GM23338 (cell line): ENCODE measurements at regions not wholly inside any gene's neighbourhood (a gene's known extent, or its start where the extent isn't known, plus 50 kb on each side); places are given as distances from the start of the nearest gene placed in this dataset.

Experiments used
- ATAC-seq: fragments of 200-7000 bp; cut with Tn5 transposase; 3 replicates; pipeline ENCODE4 v1.9.1; 2020
- DNase-seq: peaks from one replicate; pipeline ENCODE4 v3.0.0-alpha.2; 2015; ENCODE audit warnings: low spot score
- H2AFZ ChIP-seq: fragments of 200-600 bp; sonication (generic); 2 replicates; pipeline ENCODE4 v1.8.0; 2016; ENCODE audit warnings: antibody characterized with exemption, mild to moderate bottlenecking, moderate library complexity
- H3F3A ChIP-seq: fragments of 200-600 bp; sonication (generic); replicated peaks from 2 replicates; pipeline ENCODE4 v1.8.0; 2017; ENCODE audit warnings: antibody characterized with exemption, mixed run types, low read depth
- H3K27ac ChIP-seq: fragments of 200-600 bp; sonication (generic); 2 replicates; pipeline ENCODE4 v1.6.1; 2016; ENCODE audit warnings: low read depth
- H3K27me3 ChIP-seq: fragments of 200-600 bp; sonication (generic); 2 replicates; pipeline ENCODE4 v1.8.0; 2016; ENCODE audit warnings: mild to moderate bottlenecking, mixed run types, moderate library complexity; ENCODE audit not compliant: insufficient read depth
- H3K36me3 ChIP-seq: fragments of 200-600 bp; sonication (generic); 2 replicates; pipeline ENCODE4 v1.8.0; 2016; ENCODE audit warnings: mild to moderate bottlenecking; ENCODE audit not compliant: insufficient read depth
- H3K4me1 ChIP-seq: fragments of 200-600 bp; sonication (generic); 2 replicates; pipeline ENCODE4 v1.8.0; 2016; ENCODE audit warnings: mild to moderate bottlenecking, moderate library complexity; ENCODE audit not compliant: insufficient read depth
- H3K4me2 ChIP-seq: fragments of 200-600 bp; sonication (generic); 2 replicates; pipeline ENCODE4 v1.7.1; 2017; ENCODE audit warnings: mixed run types
- H3K4me3 ChIP-seq: fragments of 200-600 bp; sonication (generic); 2 replicates; pipeline ENCODE4 v1.6.1; 2016; ENCODE audit warnings: mixed run types
- H3K79me2 ChIP-seq: fragments of 200-600 bp; sonication (generic); replicated peaks from 2 replicates; pipeline ENCODE4 v1.8.0; 2017; ENCODE audit warnings: mild to moderate bottlenecking; ENCODE audit not compliant: insufficient read depth
- H3K9me2 ChIP-seq: fragments of 200-600 bp; sonication (generic); 2 replicates; pipeline ENCODE4 v1.8.0; 2017; ENCODE audit not compliant: insufficient read depth
- H4K20me1 ChIP-seq: fragments of 200-600 bp; sonication (generic); replicated peaks from 2 replicates; pipeline ENCODE4 v1.8.0; 2017; ENCODE audit warnings: mild to moderate bottlenecking; ENCODE audit not compliant: insufficient read depth
- H3K27ac Mint-ChIP-seq: 2 replicates; pipeline ENCODE4 v1.8.0; 2020; ENCODE audit warnings: inconsistent platforms, mild to moderate bottlenecking, moderate library complexity, mixed read lengths
- H3K27me3 Mint-ChIP-seq: 3 replicates; pipeline ENCODE4 v1.8.0; 2022; ENCODE audit warnings: low read depth, mild to moderate bottlenecking, moderate library complexity, mixed read lengths, inconsistent platforms; ENCODE audit not compliant: insufficient read depth, poor library complexity
- H3K36me3 Mint-ChIP-seq: 3 replicates; pipeline ENCODE4 v1.8.0; 2021; ENCODE audit warnings: low read depth, mild to moderate bottlenecking, inconsistent platforms, moderate library complexity, mixed read lengths
- H3K4me1 Mint-ChIP-seq: 3 replicates; pipeline ENCODE4 v1.8.0; 2020; ENCODE audit warnings: mild to moderate bottlenecking, inconsistent platforms, mixed read lengths
- H3K4me3 Mint-ChIP-seq: 3 replicates; pipeline ENCODE4 v1.8.0; 2021; ENCODE audit warnings: moderate library complexity, mild to moderate bottlenecking, inconsistent platforms, mixed read lengths
- H3K9me3 Mint-ChIP-seq: 3 replicates; pipeline ENCODE4 v1.8.0; 2020; ENCODE audit warnings: moderate library complexity, mild to moderate bottlenecking, inconsistent platforms, mixed read lengths
- CREB1 ChIP-seq: fragments of 250-450 bp; sonication (Bioruptor Pico); IDR thresholded peaks from 2 replicates; pipeline ENCODE4 v1.5.0; 2020; ENCODE audit warnings: low read depth, mild to moderate bottlenecking, moderate library complexity
- CTCF ChIP-seq, 2 experiments: fragments of 200-600 bp in 1 of 2; sonication (generic) in 1 of 2; conservative IDR thresholded peaks; 2 replicates each; pipeline versions ENCODE4 v1.5.1 to v1.6.1; 2016 to 2017; ENCODE audit warnings: antibody characterized with exemption in 2 of 2, low read depth in 2 of 2, mild to moderate bottlenecking in 2 of 2, moderate library complexity in 1 of 2
- ETS1 ChIP-seq: IDR thresholded peaks from 2 replicates; pipeline ENCODE4 v1.6.1; 2016; ENCODE audit warnings: antibody characterized with exemption
- EZH2phosphoT487 ChIP-seq: fragments of 200-600 bp; sonication (generic); IDR thresholded peaks from one replicate; pipeline ENCODE4 v1.8.1; 2018; ENCODE audit warnings: antibody characterized with exemption; ENCODE audit not compliant: unreplicated experiment
- JUNB ChIP-seq: IDR thresholded peaks from one replicate; pipeline ENCODE4 v1.6.1; 2016; ENCODE audit warnings: antibody characterized with exemption; ENCODE audit not compliant: unreplicated experiment
- NANOG ChIP-seq: IDR thresholded peaks from 2 replicates; pipeline ENCODE4 v1.6.1; 2016; ENCODE audit warnings: antibody characterized with exemption, borderline replicate concordance
- POLR2AphosphoS5 ChIP-seq: IDR thresholded peaks from 2 replicates; pipeline ENCODE4 v1.6.1; 2016; ENCODE audit warnings: antibody characterized with exemption, low read depth
- ZNF462 ChIP-seq: fragments of 250-450 bp; sonication (Bioruptor Pico); IDR thresholded peaks from 2 replicates; pipeline ENCODE4 v1.5.0; 2020; ENCODE audit warnings: mild to moderate bottlenecking, moderate library complexity

- TF ChIP-seq EZH2phosphoT487: no peak
- TF ChIP-seq CTCF (conservative IDR thresholded peaks at IDR 0.05; ENCODE audit: low read depth in 2 of 2): no peak
Observed at GRCh38 chr2:172350839-172351479, 76.4 kb upstream of the ITGA6 start (continued).

GRCh38 chr2:172351586-172351985 is 75.8 kb upstream of the ITGA6 start:
- Histone ChIP-seq H3K27ac (no peak overlapping the region), H3K4me2 (no peak overlapping the region), H3K27me3 (no peaks in the 10 kb centered on the region), H3K4me1 (no peaks in the 10 kb centered on the region), H3K79me2 (no peaks in the 10 kb centered on the region), H3K36me3 (no peaks in the 10 kb centered on the region), H2AFZ (no peak overlapping the region), H4K20me1 (no peaks in the 10 kb centered on the region), H3F3A (no peaks in the 10 kb centered on the region), H3K9me2 (peaks cover 11% of the 10 kb centered on the region), H3K4me3 (no peak overlapping the region)
- no peak for TF ChIP-seq POLR2AphosphoS5
- no peak for TF ChIP-seq ETS1
- no peak for TF ChIP-seq NANOG
- no peak for TF ChIP-seq JUNB
- TF ChIP-seq CREB1: no peak
- no peak for TF ChIP-seq ZNF462
- Mint-ChIP-seq H3K9me3 (peaks cover 3% of the 10 kb centered on the region; the same call in 2 of the 3 replicates), H3K27me3 (peaks cover 2% of the 10 kb centered on the region), H3K27ac (no peak overlapping the region), H3K4me1 (no peaks in the 10 kb centered on the region), H3K36me3 (no peaks in the 10 kb centered on the region), H3K4me3 (no peak overlapping the region)
- DNase-seq: no peak
- no peak for ATAC-seq
